DMS53 treated with DMSO at 0.1 percent for 48 hours (cell line): ENCODE measurements at regions not wholly inside any gene's neighbourhood (a gene's known extent, or its start where the extent isn't known, plus 50 kb on each side); places are given as distances from the start of the nearest gene placed in this dataset.

Experiments used
- DNase-seq: peaks from one replicate; lab custom pipeline; 2025; ENCODE audit not compliant: unreplicated experiment; lab: John Stamatoyannopoulos, UW

GRCh38 chr11:131186629-131187101 is 183.8 kb upstream of the NTM start:
- no peak for DNase-seq

- DNase-seq = no peak
These were observed 180.0 kb upstream of the NTM start for GRCh38 chr11:131190446-131190845.

DNA sequence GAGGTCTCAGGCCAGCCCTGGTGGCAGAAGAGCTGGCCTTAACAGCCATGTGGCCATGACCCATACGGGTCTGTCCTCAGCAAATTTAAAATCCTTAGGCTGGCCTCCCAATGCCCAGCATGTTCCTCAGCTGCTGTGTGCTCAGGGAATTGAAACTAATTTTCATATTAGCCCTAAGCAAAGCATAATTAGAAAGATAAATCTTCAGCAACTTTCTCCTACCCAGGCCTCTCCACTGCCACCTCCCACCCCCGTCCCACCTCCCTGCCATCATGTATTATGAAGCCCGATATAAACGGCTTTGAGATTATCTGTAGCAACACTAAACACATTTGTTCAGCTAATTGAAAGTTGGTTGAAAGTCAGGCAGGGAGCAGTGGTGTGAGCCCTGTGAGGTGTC is 178.8 kb upstream of the NTM start:
- DNase-seq = no peak

DNA sequence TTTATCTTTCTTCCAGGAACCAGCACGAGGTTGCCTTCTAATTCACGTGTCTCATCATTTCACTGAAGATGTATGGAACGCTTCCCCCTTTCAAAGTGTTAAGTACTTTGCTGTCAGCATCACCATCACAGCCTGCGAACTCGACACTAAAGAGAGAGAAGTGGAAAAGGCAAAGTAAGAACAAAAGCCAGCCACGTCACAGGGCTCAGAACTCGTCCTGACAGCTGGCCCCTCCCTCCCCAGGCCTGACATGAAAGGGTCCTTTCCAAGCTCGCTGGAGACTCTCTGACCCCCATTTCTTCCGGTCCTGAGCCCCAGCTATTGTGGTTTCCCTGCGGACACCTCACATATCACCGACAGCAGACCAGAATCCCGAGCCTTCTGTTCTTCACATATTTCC is 177.8 kb upstream of the NTM start:
- DNase-seq = no peak

- no peak for DNase-seq
These were observed 177.3 kb upstream of the NTM start for GRCh38 chr11:131193031-131193501.

DNA sequence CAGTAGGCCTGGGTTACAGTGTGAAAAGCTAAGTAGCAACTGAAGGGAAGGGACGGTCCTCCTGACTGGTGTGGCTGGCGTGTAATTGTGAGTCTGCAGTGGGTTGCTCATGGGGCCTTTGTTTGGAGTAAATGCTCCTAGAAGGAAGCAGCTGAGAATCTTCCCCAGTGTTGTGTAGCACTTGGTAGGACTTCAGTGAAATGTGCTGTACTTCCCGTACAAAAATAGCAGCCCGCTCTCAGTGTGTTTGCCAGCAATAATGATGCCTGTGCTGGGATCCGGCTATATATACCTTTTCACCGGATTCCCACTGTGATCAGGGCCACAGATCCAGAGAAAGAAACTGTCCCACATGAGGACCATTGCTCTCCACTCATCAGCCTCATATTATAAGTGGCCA is 175.7 kb upstream of the NTM start:
- no peak for DNase-seq

DNA sequence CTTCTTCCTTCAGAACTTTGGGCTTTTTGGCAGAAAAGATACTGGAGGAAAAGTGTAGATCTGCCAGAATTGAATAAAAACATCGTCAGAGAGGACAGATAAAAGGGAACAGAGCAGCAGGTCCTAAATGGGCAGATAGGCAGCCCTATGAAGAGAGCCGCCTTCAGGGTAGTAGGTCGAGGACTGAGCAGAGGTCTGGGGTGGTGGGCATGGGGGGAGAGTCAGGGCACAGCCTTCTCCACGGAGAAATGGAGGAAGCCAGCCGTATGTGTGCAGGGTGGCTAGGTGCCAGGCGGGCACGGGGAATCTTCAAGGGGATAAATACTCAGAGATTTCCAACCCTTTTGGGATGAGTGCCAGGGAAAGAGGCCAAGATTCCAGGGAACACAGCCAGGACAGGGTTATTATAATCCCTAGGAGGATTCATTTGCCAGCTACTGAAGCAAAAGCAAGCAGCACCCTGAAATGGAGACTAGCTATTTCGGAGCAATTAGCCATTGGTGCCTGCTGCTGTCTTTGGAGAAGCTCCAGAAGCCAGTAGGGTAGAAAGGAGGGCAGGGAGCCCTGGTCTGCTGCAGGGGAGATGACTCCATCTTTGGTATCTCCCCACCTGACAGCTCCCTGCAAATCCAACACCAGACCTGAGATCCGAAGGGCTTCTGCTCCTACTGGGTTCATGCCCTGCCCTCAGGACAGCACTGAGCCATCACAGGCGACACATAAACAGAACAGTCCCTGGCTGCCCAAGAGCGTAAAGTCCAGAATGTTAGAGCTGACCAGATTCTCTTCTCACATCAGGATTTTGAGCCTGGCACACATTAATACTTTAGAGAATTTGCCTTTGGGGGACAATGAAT is 174.5 kb upstream of the NTM start:
- DNase-seq = no peak

- no peak for DNase-seq
These were observed 172.0 kb upstream of the NTM start for GRCh38 chr11:131198161-131199014.

DNA sequence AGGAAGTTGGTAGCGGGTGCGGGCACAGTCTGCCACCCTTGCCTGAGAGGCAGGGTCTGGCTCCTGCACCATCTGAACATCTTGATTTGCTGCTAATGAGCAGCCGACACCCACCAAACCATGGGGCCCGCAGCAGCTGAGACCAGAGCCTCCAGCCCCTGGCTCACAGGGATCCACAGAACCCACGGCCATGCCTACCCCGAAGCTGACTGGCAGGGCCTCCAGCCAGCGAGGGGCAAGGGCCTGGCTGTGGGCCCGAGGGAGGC is 171.5 kb upstream of the NTM start:
- no peak for DNase-seq

- DNase-seq = no peak
These were observed 168.7 kb upstream of the NTM start for GRCh38 chr11:131201674-131202073.

GRCh38 chr11:131203040-131203439 is 167.4 kb upstream of the NTM start:
- no peak for DNase-seq

- DNase-seq = no peak
These were observed 166.1 kb upstream of the NTM start for GRCh38 chr11:131204282-131204681.

DNA sequence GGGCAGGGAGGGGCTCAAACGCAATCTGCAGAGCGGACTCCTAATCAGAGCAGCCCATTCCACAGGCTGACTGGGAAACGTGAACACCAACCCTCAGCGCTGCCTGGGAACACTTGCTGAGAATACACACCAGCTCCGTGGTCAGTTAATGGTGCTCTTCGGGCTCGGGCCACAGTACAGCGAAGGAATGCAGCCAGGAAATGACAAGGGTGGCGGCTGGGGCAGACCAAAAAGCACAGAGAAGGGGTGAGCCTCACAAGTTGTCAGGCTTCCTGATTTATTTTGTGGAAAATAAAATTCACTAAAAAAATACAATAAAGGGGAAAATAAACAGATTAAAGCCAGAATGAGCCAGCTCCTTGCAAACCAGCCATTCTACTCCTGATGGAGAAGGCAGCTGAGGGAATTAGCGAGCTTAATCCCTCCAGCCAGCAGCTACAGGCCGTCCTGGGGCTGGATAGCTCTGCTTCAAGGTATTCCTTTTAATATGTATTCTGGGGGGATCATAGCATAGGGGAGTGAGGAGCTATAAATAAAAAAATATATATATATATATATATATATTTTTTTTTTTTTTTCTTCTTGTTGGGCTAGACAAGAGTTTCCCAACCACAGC is 165.5 kb upstream of the NTM start:
- DNase-seq = no peak

GRCh38 chr11:131206671-131207070 is 163.7 kb upstream of the NTM start:
- DNase-seq = no peak

GRCh38 chr11:131207901-131208300 is 162.5 kb upstream of the NTM start:
- DNase-seq = no peak

DNA sequence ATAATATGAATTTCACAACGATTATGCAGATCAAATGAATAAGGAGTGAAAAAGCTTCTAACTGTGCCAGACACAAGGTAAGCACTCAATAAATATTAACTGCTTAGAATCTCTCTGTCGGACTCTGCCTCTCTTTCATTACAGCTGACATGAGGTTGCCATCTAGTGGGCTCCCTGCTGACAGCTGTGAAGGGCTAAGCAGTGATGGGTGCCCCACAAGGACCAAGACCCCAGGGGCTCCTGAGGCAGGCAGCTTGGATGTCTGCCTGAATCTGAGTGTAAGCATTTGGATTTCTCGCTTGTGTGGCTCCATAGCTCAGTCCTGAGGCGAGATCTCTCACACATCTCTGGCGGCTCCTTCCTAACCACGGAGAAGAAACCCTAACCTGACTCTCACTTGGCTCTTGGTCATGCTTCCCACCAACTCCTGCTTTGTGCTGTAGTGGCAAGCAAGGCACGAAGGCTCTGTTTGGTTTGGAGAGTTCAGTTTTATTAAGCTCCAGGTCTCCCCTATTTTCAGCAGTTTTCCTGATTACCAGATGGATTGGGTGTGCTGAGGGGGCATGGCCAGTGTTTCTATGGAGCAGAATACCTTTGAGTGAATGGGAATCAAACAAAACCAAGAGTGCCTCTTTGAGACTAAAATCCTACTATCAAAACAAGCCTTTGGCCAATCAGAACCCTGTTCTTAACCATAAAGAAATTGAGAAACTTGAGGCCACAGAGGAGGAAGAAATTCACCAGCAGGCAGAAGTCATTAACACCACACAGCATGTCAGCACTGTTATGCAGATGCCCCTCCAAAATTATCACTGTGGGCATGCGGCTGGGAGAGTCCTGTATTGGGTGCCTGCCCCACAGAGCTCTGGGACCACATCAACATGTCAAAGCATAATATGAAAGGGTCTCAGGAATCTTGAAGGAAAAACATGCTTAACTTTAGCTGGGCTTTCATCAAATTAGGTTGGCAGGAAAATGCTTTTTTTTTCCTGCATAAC is 152.8 kb upstream of the NTM start:
- DNase-seq = no peak

DNA sequence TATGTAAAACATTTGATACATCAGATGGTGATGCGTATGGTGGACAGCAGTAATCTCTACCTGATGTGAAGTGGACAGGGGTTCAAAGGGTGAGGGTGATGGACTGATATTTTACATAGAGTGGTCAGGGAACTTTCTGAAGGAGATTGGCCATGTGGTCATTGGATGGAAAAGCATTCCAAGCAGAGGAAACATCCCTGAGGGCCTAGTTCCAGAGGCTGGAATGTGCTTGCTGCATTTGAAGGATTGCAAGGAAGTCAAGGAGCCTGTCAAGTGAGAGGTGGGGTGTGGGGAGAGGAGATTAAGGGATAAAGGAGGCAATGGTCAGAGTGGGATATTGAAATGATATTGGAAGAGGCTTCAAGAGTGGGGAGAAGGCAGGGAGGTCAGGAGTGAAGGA is 151.9 kb upstream of the NTM start:
- DNase-seq = no peak

GRCh38 chr11:131219646-131220045 is 150.8 kb upstream of the NTM start:
- no peak for DNase-seq

DNA sequence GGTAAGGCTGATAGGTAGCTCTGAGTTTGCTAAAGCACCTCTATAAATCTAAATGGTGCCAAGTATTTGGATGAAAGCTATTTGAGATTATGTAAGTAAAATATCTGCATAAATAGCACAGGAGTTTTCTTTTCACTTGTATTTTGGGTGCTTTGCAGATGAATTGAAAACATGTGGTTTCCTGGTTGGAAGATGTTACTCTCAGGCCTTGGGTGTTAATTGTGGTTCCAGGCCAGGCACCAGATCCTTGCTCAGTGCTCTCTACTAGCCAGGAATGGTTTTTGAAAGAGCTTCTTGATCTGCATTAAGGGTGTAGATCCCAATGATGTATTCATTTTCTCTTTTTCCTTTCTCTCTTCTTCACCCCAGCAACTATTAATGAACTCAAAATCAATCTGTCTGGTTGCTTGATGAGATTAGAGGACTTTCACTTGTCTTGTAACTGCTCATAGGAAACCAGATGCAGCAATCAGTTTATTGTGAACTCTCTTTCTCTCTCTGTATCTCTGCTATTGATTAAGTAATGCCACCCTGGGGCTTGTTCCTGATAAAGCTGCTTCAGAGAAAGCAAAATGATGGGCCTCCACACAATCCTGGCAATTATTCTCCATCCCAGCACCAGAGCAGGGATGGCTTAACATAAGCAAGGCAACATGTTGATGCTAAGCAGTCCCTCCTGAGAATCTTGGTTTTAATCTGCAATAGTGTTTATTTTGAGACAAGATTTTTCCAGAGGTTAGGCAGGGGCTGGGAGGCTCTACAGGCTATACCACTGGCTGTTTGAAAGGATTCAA is 147.0 kb upstream of the NTM start:
- no peak for DNase-seq

- no peak for DNase-seq
These were observed 142.0 kb upstream of the NTM start for GRCh38 chr11:131228378-131228777.
